ENCODE measurements at regions not wholly inside any gene's neighbourhood (a gene's known extent, or its start where the extent isn't known, plus 50 kb on each side); places are given as distances from the start of the nearest gene placed in this dataset.
"Not testable (repeated sequence)": the region's sequence is repeated elsewhere in the genome, so short reads cannot be mapped to it uniquely, and the experiment has no call there.

GRCh38 chr5:39648848-39649227 lies 224.1 kb upstream of the DAB2 start:
- DNase-seq (ENCODE audit: low spot score), result no peak

DNA sequence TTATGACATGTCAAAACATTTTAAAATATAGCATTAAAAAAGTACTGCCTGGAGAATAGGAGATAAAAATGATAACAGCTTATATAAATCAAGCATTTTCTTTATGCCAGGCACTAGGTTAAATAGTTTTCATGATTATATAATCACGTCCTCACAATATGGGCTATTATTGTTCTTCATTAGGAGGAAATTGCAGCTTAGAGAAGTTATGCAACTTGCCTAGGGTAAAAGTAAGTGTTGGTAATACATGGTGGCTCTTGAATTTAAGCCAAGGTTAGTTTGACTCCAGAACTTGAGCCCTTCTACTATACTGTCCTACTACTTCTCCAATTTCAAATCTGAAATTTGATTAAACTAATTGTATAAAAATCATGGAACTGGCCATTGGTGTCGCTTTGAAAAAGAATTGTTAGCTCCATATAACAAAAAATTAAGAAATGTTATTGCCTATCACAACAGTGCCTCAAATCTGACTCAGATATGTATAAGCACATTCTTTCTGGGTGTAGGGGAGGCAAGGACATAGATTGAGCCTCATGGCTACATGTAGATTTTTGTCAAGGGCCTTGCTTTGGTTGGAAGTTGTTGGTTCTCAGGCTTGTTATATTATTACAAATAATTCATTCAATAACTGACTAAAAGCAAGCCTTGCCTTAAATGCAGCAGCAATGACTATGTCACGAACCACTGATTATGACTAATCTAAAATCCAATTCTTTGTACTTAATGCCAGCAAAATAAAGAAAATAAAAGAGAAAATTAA lies 223.5 kb upstream of the DAB2 start:
- DNase-seq (ENCODE audit: low spot score), result no peak

- no peak for DNase-seq (ENCODE audit: low spot score)
These were observed 215.8 kb upstream of the DAB2 start for GRCh38 chr5:39640552-39640951.

GRCh38 chr5:39639618-39640089 lies 214.9 kb upstream of the DAB2 start:
- no peak for DNase-seq (ENCODE audit: low spot score)

- DNase-seq (ENCODE audit: low spot score), result no peak
These were observed 214.0 kb upstream of the DAB2 start for GRCh38 chr5:39638813-39639212.

DNA sequence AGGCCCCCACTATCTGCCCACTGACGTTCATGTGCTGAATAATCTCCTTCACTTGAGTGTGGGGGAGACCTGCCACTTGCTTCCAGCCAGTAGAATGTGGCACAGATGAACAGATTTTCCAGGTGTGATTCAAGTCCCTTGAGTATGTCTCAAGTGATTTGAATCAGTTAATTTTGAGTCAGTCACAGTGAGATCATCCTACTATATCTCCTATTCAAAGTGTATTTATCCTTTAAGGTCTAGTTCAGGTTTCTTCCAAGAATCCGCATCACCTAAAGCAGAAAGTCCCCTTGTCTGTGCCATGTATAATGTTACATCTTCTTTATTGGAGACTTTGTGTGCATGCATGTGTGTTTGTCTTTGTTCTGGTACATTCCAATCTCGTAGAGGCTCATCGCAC lies 208.3 kb upstream of the DAB2 start:
- no peak for DNase-seq (ENCODE audit: low spot score)

- DNase-seq (ENCODE audit: low spot score), result no peak
These were observed 207.2 kb upstream of the DAB2 start for GRCh38 chr5:39631958-39632357.

- no peak for DNase-seq (ENCODE audit: low spot score)
These were observed 205.2 kb upstream of the DAB2 start for GRCh38 chr5:39629946-39630345.

GRCh38 chr5:39628348-39628747 lies 203.6 kb upstream of the DAB2 start:
- no peak for DNase-seq (ENCODE audit: low spot score)

DNA sequence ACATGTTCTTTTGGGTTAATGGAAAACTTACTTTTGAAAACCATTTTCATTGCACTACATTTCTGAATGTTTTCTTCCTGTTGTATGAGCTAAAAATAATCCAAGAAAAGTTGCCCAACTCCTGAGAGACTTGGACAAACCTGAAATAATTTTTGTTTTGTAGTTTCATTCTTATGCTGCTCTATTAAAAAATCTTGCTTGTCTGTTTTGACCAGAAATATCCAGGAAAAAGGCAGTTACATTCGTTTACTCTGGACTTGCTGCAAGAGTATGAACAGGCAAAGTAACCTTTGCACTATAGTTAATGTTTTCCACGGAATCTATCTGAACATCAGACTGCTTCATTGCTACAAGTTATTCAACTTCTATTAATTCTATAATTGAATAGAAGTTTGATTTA lies 200.1 kb upstream of the DAB2 start:
- DNase-seq (ENCODE audit: low spot score), result no peak

DNA sequence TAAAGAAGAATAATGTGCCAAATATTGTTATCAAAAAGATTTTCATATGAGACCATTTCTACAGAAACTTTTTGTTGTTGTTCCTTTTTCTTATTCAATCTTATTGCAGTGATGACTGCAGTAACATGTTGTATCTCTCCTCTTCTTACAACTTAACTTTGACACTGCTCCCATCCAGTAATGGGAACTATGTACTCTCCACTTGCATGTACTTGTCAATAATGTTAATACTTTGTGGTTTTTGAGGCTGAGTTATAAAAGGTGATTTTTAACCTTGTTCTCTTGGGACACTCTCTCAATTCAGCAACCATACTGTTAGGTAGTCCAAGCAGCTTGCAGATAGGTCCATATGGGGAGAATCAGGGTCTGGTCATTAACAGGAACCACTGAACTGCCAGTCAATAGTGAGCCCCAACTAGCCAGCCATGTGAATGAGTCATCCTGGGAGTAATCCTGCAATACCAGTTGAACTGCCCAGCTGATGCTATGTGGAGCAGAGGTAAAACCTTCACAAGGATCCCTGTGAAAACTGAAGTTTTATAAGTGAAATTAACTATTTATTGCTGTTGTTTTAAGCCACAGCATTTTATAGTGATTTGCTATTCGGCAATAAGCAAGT lies 199.6 kb upstream of the DAB2 start:
- no peak for DNase-seq (ENCODE audit: low spot score)

GRCh38 chr5:39623291-39623865 lies 198.6 kb upstream of the DAB2 start:
- no peak for DNase-seq (ENCODE audit: low spot score)

DNA sequence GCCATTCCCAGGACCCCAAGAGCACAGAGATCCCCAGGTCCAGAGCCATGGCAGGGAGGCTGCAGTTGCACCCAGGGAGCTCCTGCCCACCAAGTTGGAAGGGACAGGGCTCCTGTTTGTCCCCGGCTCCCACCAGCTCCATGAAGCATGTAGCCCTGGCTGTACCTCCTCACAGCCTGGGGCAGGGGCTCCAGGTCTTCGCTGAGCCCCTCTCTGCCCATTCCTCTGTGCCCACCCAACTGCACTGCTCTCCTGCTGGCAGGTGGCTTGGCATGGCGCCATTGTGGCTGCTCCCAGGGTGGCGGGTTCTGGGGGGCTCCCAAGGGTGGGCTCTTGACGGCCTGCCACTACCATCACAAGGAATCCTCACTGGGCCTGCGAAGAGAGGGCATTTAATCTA lies 197.5 kb upstream of the DAB2 start:
- no peak for DNase-seq (ENCODE audit: low spot score)

DNA sequence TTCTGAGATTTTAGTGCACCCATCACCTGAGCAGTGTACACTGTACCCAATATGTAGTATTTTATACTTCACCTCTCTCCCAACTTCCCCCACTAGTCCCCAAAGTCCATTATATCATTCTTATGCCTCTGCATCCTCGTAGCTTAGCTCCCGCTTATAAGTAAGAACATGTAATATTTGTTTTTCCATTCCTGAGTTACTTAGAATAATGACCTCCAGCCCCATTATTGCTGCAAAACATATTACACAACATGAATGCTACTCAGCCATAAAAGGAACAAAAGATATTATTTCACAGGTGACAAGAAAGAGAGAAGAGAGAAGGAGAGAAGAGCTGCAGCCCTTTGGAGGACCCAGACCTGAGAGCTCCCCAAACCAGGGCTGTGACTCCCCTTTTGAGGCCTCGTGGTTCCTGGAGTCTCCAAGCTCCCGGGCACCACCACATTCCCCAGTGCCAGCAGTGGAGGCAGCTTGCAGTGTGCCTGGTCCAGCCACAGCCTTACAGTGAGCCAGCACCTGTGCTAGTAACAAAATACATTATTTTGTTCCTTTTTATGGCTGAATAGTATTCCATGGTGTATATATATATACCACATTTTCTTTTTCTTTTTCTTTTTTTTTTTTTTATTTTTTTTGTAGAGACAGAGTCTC lies 194.5 kb upstream of the DAB2 start:
- no peak for DNase-seq (ENCODE audit: low spot score)

DNA sequence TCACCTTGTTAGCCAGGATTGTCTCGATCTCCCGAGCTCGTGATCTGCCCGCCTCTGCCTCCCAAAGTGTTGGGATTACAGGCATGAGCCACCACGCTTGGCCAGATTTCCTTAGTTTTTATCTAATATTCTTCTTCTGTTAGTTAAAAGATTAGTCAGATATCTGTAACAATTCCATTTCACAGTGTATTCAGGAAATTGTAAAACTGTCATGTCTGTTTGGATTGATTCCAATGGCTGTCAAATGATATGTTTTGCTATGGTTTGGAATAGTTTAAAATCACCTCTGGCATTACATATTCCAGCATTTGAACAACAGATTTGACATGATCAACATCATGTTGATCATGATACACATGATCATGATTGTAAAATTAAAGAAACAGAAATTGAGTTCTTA lies 193.6 kb upstream of the DAB2 start:
- no peak for DNase-seq (ENCODE audit: low spot score)

DNA sequence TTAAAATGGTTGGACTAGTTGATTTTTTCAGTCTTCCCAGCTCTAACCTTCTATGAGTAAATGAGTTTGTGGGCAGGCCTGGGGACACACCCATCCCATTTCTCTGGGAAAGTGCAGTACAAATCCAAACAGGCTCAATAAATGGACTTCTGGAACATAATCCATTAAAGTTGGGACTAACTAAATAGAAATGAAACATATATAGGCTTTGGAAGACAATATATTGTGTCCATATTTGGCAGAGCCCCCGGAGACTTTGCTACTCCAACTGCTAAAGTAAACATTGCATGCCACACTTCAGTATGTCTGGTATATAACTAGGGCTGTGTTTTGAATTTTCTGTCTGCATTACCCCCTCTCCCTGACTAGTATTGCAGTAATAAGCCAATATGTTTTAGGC lies 191.4 kb upstream of the DAB2 start:
- no peak for DNase-seq (ENCODE audit: low spot score)

GRCh38 chr5:39611076-39611475 lies 186.3 kb upstream of the DAB2 start:
- DNase-seq (ENCODE audit: low spot score), result not testable (repeated sequence)

- DNase-seq (ENCODE audit: low spot score), result no peak
These were observed 183.2 kb upstream of the DAB2 start for GRCh38 chr5:39608024-39608423.

DNA sequence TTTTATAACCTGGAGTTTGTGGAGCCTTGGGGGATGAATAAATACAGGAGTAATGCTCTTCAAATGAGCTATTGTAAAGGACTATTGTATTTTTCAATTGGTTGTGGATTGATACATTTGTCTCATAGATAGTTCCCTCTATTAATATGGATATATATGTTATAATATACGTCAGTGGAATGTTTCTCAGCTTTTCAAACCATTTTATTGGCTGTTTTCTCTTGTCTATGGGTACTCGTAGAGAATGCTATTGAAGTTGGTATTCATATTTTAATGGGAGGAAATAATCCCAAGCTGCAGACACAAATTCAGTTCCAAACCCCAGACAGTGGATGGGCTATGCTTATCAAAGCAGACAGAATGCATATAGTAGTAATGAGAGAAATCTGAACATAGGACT lies 181.8 kb upstream of the DAB2 start:
- no peak for DNase-seq (ENCODE audit: low spot score)

GRCh38 chr5:39605588-39606575 lies 181.1 kb upstream of the DAB2 start:
- DNase-seq (ENCODE audit: low spot score), result no peak

DNA sequence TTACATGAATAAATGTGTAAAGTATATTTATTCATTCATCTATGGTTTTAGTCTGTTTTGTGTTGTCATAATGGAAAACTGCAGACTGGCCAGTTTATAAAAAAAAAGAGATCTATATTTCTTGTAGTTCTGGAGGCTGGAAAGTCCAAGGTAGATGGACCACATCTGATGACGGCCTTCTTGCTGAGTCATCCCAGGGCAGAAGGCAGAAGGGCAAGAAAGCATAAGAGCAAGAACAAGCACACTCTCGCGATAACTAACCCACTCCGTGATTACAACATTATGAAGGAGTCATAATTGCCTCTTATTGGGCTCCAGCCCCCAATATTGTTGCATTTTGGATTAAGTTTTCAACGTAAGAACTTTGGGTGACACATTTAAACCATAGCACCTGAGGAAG lies 180.4 kb upstream of the DAB2 start:
- DNase-seq (ENCODE audit: low spot score), result no peak

DNA sequence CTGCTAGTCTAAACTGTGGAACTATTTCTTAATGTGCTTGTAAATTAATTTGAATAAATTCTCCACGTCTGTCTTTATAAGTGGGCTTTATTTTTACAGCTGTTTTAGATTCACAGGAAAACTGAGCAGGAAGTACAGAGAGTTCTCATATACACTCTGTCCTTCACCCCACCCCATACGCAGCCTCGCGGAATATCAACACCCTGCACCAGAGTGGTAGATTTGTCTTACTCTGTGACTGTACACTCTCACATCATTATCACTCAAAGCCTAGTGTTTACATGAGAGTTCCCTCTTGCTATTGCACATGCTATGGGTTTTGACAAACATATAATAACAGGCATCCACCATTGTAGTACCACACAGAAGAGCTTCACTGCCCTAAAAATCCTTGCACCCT lies 179.7 kb upstream of the DAB2 start:
- DNase-seq (ENCODE audit: low spot score), result no peak

Measured in hematopoietic multipotent progenitor cell treated with erythropoietin and hydrocortisone succinate and interleukin-3 and kit ligand, for 17 days (in vitro differentiated cells).